CD4-positive, alpha-beta T cell (primary cell): ENCODE measurements at regions not wholly inside any gene's neighbourhood (a gene's known extent, or its start where the extent isn't known, plus 50 kb on each side); places are given as distances from the start of the nearest gene placed in this dataset.

Source experiments
- ATAC-seq: fragments of 200-7000 bp; cut with Tn5 transposase; one replicate; pipeline ENCODE4 v1.10.0; 2022; ENCODE audit warnings: mild to moderate bottlenecking; ENCODE audit not compliant: poor library complexity
- CTCF ChIA-PET: fragments of 350-600 bp; sonication (Branson Sonifier 250); formaldehyde crosslinking; loops from one replicate; lab custom pipeline; 2021; ENCODE audit warnings: antibody characterized with exemption, inconsistent platforms; lab: Charles Lee
- POLR2A ChIA-PET: fragments of 350-600 bp; sonication (Branson Sonifier 250); formaldehyde crosslinking; loops from one replicate; lab custom pipeline; 2021; ENCODE audit warnings: antibody characterized with exemption, inconsistent platforms; lab: Charles Lee
- DNase-seq, 14 experiments: peaks; one replicate each; pipeline ENCODE4 v3.0.0-alpha.2; 2013 to 2020; ENCODE audit warnings: mixed read lengths in 2 of 14
- H3K27ac ChIP-seq, 2 donors: one replicate each; pipeline versions ENCODE4 v1.5.1 to v1.7.0; 2013; ENCODE audit warnings: low read length in 2 of 2, low read depth in 1 of 2, mild to moderate bottlenecking in 1 of 2
- H3K27me3 ChIP-seq, 2 experiments: 1 replicate in 1 of 2; 2 replicates in 1 of 2; pipeline versions ENCODE4 v1.6.1 to v1.7.0; 2013; ENCODE audit warnings: low read length in 2 of 2, control low read depth in 1 of 2, mild to moderate bottlenecking in 1 of 2, moderate library complexity in 1 of 2; ENCODE audit not compliant: insufficient read depth in 2 of 2, control insufficient read depth in 1 of 2
- H3K36me3 ChIP-seq: one replicate; pipeline ENCODE4 v1.6.1; 2013; ENCODE audit warnings: low read length, control low read depth; ENCODE audit not compliant: insufficient read depth
- H3K4me1 ChIP-seq: one replicate; pipeline ENCODE4 v1.6.1; 2013; ENCODE audit warnings: low read length, control low read depth; ENCODE audit not compliant: insufficient read depth
- H3K4me3 ChIP-seq: one replicate; pipeline ENCODE4 v1.5.1; 2013; ENCODE audit warnings: mild to moderate bottlenecking, low read length, moderate library complexity
- H3K9me3 ChIP-seq, 2 experiments: 1 replicate in 1 of 2; 2 replicates in 1 of 2; pipeline versions ENCODE4 v1.6.1 to v1.7.0; 2013; ENCODE audit warnings: low read length in 2 of 2, mild to moderate bottlenecking in 2 of 2, control low read depth in 1 of 2, moderate library complexity in 1 of 2; ENCODE audit not compliant: control insufficient read depth in 1 of 2, insufficient read depth in 1 of 2
- H3K27ac Mint-ChIP-seq: one replicate; pipeline ENCODE4 v1.8.0; 2020; ENCODE audit warnings: mixed read lengths
- H3K27me3 Mint-ChIP-seq: one replicate; pipeline ENCODE4 v1.8.0; 2021; ENCODE audit warnings: mixed read lengths
- H3K36me3 Mint-ChIP-seq: one replicate; pipeline ENCODE4 v1.8.0; 2021; ENCODE audit warnings: low read depth, mixed read lengths
- H3K4me1 Mint-ChIP-seq: one replicate; pipeline ENCODE4 v1.8.0; 2021; ENCODE audit warnings: low read depth, mixed read lengths
- H3K4me3 Mint-ChIP-seq: one replicate; pipeline ENCODE4 v1.8.0; 2020; ENCODE audit warnings: mild to moderate bottlenecking, mixed read lengths
- H3K9me3 Mint-ChIP-seq: one replicate; pipeline ENCODE4 v1.8.0; 2020; ENCODE audit warnings: mixed read lengths
- intact Hi-C, 2 experiments: fragments of 100-400 bp; cut with DNase I in 1 of 2; cut with micrococcal nuclease in 1 of 2; formaldehyde crosslinking; loops; one replicate each; pipeline versions ENCODE4 v1.15.1 to v1.9.0; 2023 to 2025; cut with DNase I, micrococcal nuclease
- TF ChIP-seq, protein P1 (sequence below): fragments of 200-600 bp; IDR thresholded peaks from one replicate; pipeline ENCODE4 v1.8.0; 2022; ENCODE audit warnings: antibody characterized with exemption, mild to moderate bottlenecking

DNA sequence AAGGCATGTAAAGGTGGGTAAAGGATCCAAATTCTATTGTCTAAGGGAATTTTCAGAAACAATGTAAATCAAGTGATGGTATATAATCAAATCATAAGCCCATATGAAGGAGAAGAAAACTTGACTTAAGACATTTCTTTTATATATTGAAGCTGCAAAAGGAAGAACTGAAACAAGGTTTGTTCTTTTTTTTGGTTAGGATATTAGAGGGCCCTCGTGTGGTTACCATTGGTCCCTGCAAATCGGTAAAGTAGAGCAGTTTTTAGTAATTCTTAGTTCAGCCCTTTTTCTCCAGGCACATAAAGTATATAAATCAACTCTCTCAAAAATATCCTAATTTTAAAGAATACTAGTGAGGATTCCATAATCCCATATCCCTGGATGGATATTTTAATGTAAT lies 105.6 kb upstream of the STK17B start:
- no peaks in the 10 kb centered on the region for H3K9me3 Mint-ChIP-seq
- no peaks in the 10 kb centered on the region for H3K27me3 ChIP-seq
- intact Hi-C loops = loop anchor here (1.0 to 5.0 kb wide), 10 partner anchors 14 to 198 kb away; partner anchors contain the start of gene STK17B (in 1 of the 2)
- no peaks in the 10 kb centered on the region for H3K27me3 Mint-ChIP-seq
- ATAC-seq = peak; percentile 59
- peak overlapping the region; percentile 11 for H3K4me3 Mint-ChIP-seq
- DNase-seq = peak in 7 of 14 experiments; percentile 9 to 79 (median 46)
- TF ChIP-seq, protein P1, sequence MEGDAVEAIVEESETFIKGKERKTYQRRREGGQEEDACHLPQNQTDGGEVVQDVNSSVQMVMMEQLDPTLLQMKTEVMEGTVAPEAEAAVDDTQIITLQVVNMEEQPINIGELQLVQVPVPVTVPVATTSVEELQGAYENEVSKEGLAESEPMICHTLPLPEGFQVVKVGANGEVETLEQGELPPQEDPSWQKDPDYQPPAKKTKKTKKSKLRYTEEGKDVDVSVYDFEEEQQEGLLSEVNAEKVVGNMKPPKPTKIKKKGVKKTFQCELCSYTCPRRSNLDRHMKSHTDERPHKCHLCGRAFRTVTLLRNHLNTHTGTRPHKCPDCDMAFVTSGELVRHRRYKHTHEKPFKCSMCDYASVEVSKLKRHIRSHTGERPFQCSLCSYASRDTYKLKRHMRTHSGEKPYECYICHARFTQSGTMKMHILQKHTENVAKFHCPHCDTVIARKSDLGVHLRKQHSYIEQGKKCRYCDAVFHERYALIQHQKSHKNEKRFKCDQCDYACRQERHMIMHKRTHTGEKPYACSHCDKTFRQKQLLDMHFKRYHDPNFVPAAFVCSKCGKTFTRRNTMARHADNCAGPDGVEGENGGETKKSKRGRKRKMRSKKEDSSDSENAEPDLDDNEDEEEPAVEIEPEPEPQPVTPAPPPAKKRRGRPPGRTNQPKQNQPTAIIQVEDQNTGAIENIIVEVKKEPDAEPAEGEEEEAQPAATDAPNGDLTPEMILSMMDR = peak; percentile 81
- CTCF ChIA-PET = interaction anchor here (0.6 to 3.4 kb wide), 26 partner anchors 9 to 209 kb away, joined by 3 to 18 read pairs (median 4); partner anchors contain the start of genes DNAH7 and STK17B
- POLR2A ChIA-PET = interaction anchor here (0.9 to 3.7 kb wide), 29 partner anchors 9 to 208 kb away, joined by 3 to 60 read pairs (median 7); partner anchors contain the start of genes DNAH7 and STK17B
- peak overlapping the region; percentile 79 for H3K27ac Mint-ChIP-seq
- peaks cover 70% of the 10 kb centered on the region for H3K4me1 Mint-ChIP-seq
- no peaks in the 10 kb centered on the region for H3K36me3 Mint-ChIP-seq
- H3K27ac ChIP-seq = no peak overlapping the region
- H3K4me1 ChIP-seq = peaks cover 25% of the 10 kb centered on the region
- H3K4me3 ChIP-seq = no peak overlapping the region
- no peaks in the 10 kb centered on the region for H3K9me3 ChIP-seq
- H3K36me3 ChIP-seq = no peaks in the 10 kb centered on the region

DNA sequence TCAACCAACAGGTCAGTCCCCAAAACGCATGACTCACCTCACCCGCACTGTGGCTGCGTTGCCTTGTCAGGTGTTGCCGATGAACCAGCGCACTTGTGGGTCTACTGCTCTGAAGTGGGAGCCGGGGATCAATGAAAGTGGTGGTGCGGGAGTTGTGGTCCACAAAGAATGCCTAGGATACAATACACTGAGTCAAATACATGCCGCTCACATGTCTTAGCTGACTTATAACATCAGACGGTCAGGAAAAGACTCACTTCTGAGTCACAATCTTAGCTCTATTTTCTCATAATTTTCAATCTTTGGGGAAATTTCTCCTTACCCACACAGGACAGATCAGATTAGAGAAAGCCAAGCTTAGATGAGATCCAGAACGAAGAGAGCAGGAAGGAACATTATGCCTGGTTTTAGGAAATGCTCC lies 107.1 kb upstream of the STK17B start:
- no peak overlapping the region for H3K27ac ChIP-seq
- H3K27me3 ChIP-seq = no peaks in the 10 kb centered on the region
- TF ChIP-seq, protein P1 = no peak
- Mint-ChIP-seq H3K4me1 (peaks cover 74% of the 10 kb centered on the region), H3K9me3 (no peaks in the 10 kb centered on the region), H3K27ac (peak overlapping the region; percentile 68), H3K27me3 (no peaks in the 10 kb centered on the region), H3K36me3 (no peaks in the 10 kb centered on the region), H3K4me3 (peak overlapping the region; percentile 52)
- H3K4me3 ChIP-seq = no peak overlapping the region
- intact Hi-C loops = loop anchor here (5.0 kb wide), 4 partner anchors 106 to 146 kb away; partner anchors contain the start of gene STK17B (in 1 of the 2)
- peak in 5 of 14 experiments; percentile 34 to 59 (median 56) for DNase-seq
- no peaks in the 10 kb centered on the region for H3K36me3 ChIP-seq
- ChIA-PET POLR2A (interaction anchor here (0.7 to 1.8 kb wide), 10 partner anchors 18 to 146 kb away, joined by 3 to 6 read pairs (median 4); no protein-coding TSS in a partner anchor), CTCF (interaction anchor here (1.5 kb wide), 1 partner anchor 22 kb away, joined by 3 read pairs; no protein-coding TSS in a partner anchor)
- ATAC-seq = peak; percentile 40
- peaks cover 25% of the 10 kb centered on the region for H3K4me1 ChIP-seq
- no peaks in the 10 kb centered on the region for H3K9me3 ChIP-seq

DNA sequence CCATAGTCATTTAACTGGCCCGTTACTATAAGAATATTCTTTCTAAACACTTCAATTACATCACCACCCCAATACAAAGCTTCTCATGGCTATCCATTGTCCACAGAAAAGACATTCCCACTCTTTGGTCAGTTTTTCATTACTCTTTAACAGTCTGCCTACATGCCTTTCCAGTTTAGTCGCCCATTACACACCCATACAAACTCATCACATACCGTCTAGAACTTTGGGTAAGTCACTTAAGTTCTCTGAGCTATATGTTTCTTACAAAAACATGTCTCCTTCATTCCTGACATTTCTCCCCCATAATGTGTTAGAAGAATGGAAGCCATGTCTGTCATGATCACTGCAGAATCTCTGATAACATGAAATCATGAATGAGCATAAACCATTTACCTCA lies 108.2 kb upstream of the STK17B start:
- TF ChIP-seq, protein P1 = no peak

More for the DNA sequence above, 108.2 kb upstream of the STK17B start:
- Histone ChIP-seq H3K27ac (no peak overlapping the region), H3K27me3 (no peaks in the 10 kb centered on the region), H3K4me3 (no peak overlapping the region), H3K9me3 (no peaks in the 10 kb centered on the region), H3K4me1 (peaks cover 17% of the 10 kb centered on the region), H3K36me3 (no peaks in the 10 kb centered on the region)
- ChIA-PET POLR2A (interaction anchor here (0.9 to 1.8 kb wide), 5 partner anchors 39 to 113 kb away, joined by 3 to 6 read pairs (median 4); no protein-coding TSS in a partner anchor), CTCF (no interaction called here)
- no peak for ATAC-seq
- Mint-ChIP-seq H3K27ac (peak overlapping the region; percentile 45), H3K36me3 (no peaks in the 10 kb centered on the region), H3K4me1 (peaks cover 73% of the 10 kb centered on the region), H3K27me3 (no peaks in the 10 kb centered on the region), H3K9me3 (no peaks in the 10 kb centered on the region), H3K4me3 (peak overlapping the region; percentile 42)
- no peak for DNase-seq
- intact Hi-C loops = loop anchor here (5.0 kb wide), 4 partner anchors 107 to 147 kb away; partner anchors contain the start of gene STK17B (in 1 of the 2)
